K562 (cell line): ENCODE measurements at regions not wholly inside any gene's neighbourhood (a gene's known extent, or its start where the extent isn't known, plus 50 kb on each side); places are given as distances from the start of the nearest gene placed in this dataset.

Experiments used
- BHLHE40 ChIP-seq: IDR thresholded peaks from 2 replicates; pipeline ENCODE4 v1.6.1; 2011; ENCODE audit warnings: low read length, improper control_type of control experiment
- EZH2 ChIP-seq: IDR thresholded peaks from 2 replicates; pipeline ENCODE4 v1.6.1; 2012; ENCODE audit warnings: low read depth, mild to moderate bottlenecking, inconsistent platforms, low read length, borderline replicate concordance
- JUND ChIP-seq, 2 experiments: IDR thresholded peaks; 2 replicates in 1 of 2; 3 replicates in 1 of 2; pipeline ENCODE4 v1.6.1; 2011; ENCODE audit warnings: borderline replicate concordance in 2 of 2, low read depth in 2 of 2, low read length in 2 of 2, improper control_type of control experiment in 1 of 2, missing biosample characterization in 1 of 2, missing genetic modification characterization in 1 of 2, missing genetic modification reagents in 1 of 2
- MAZ ChIP-seq, 2 experiments: fragments of 450-650 bp in 1 of 2; sonication (generic) in 1 of 2; formaldehyde crosslinking; IDR thresholded peaks in 1 of 2; conservative IDR thresholded peaks in 1 of 2; 2 replicates each; pipeline versions ENCODE4 v1.4.0 to v1.5.0; 2020; ENCODE audit warnings: mild to moderate bottlenecking in 1 of 2, missing genetic modification reagents in 1 of 2
- RUNX1 ChIP-seq: sonication (generic); IDR thresholded peaks from 2 replicates; pipeline ENCODE4 v1.6.1; 2016; ENCODE audit warnings: antibody characterized with exemption, low read depth
- SRSF7 ChIP-seq: fragments of 200-400 bp; formaldehyde crosslinking; optimal IDR thresholded peaks from 2 replicates; pipeline ENCODE3; 2017; ENCODE audit warnings: mild to moderate bottlenecking, low read depth, low read length
- ZNF124 ChIP-seq: sonication (generic); formaldehyde crosslinking; IDR thresholded peaks from 2 replicates; pipeline ENCODE4 v1.8.1; 2022; ENCODE audit warnings: missing genetic modification reagents
- ZNF217 ChIP-seq: sonication (generic); formaldehyde crosslinking; IDR thresholded peaks from 2 replicates; pipeline ENCODE4 v1.8.0; 2022; ENCODE audit warnings: mild to moderate bottlenecking, missing genetic modification reagents
- TF ChIP-seq, protein P1 (sequence below): sonication (generic); formaldehyde crosslinking; IDR thresholded peaks from 2 replicates; pipeline ENCODE4 v1.8.0; 2022; ENCODE audit warnings: mild to moderate bottlenecking, missing genetic modification reagents, borderline replicate concordance
- TF ChIP-seq, protein P2 (sequence below): fragments of 450-650 bp; IDR thresholded peaks from 2 replicates; pipeline ENCODE4 v1.6.1; 2016; ENCODE audit warnings: low read depth, mild to moderate bottlenecking, moderate library complexity
- TF ChIP-seq, protein P3 (sequence below): fragments of 250-450 bp; sonication (Bioruptor Pico); IDR thresholded peaks from 2 replicates; pipeline ENCODE4 v1.4.0; 2020; ENCODE audit warnings: mild to moderate bottlenecking, moderate library complexity
- TF ChIP-seq, protein P4 (sequence below): fragments of 200-400 bp; formaldehyde crosslinking; IDR thresholded peaks from 2 replicates; pipeline ENCODE4 v1.6.1; 2017; ENCODE audit warnings: mild to moderate bottlenecking, low read depth, low read length, moderate library complexity
- TF ChIP-seq, protein P5 (sequence below): fragments of 250-450 bp; sonication (Bioruptor Pico); IDR thresholded peaks from 2 replicates; pipeline ENCODE4 v1.5.0; 2022; ENCODE audit warnings: mild to moderate bottlenecking
- TF ChIP-seq, protein P6 (sequence below), 2 experiments: fragments of 150-350 bp in 1 of 2; IDR thresholded peaks; 2 replicates each; pipeline ENCODE4 v1.6.1; 2012 to 2016; ENCODE audit warnings: low read depth in 2 of 2, low read length in 2 of 2, mild to moderate bottlenecking in 1 of 2, moderate library complexity in 1 of 2

DNA sequence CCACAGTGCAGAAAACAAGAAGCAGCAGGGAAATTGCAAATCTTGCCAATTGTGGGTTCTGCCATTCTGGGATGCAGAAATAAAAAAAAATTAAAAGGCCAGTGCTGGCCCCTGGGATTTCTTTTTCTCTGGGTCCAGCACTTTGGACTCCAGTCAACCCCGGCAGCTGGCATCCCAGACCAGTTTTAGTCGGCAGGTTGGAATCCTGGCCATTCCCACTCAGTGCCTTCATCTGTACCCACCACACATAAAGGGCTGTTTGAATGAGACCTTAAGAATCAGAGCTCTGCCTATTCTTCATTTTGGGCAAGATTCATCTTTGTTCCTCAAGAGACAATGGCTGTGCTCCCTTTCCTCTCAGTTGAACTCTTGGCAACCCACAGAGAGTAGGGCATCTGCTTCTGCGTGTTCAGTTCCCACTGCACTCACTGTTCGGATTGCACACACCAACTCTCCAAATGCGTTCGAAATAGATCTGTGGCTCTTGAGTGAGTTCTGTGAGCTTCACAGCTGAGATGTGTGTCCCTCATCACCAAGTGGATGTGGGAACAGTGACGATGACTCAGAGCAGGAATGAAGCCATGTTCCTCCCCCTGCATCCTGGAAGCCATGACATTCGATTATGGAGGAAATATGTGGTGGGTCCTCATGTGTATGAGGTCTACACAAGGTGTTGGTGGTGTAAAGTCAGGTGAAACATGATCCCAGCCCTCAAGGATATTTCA, 63.0 kb upstream of the EGFR start:
- TF ChIP-seq JUND (IDR thresholded peaks at IDR 0.05; ENCODE audit: borderline replicate concordance, low read depth, low read length) (no peak), JUND (tag; IDR thresholded peaks at IDR 0.05; ENCODE audit: borderline replicate concordance, low read depth, low read length) (no peak), ZNF124 (CRISPR knock-in tag) (no peak), RUNX1 (no peak), EZH2 (no peak), BHLHE40 (no peak), MAZ (CRISPR knock-in tag; conservative IDR thresholded peaks at IDR 0.05 in 1 of 2, IDR thresholded peaks at IDR 0.05 in 1 of 2) (no peak), ZNF217 (no peak), SRSF7 (no peak)
- TF ChIP-seq, protein P1, sequence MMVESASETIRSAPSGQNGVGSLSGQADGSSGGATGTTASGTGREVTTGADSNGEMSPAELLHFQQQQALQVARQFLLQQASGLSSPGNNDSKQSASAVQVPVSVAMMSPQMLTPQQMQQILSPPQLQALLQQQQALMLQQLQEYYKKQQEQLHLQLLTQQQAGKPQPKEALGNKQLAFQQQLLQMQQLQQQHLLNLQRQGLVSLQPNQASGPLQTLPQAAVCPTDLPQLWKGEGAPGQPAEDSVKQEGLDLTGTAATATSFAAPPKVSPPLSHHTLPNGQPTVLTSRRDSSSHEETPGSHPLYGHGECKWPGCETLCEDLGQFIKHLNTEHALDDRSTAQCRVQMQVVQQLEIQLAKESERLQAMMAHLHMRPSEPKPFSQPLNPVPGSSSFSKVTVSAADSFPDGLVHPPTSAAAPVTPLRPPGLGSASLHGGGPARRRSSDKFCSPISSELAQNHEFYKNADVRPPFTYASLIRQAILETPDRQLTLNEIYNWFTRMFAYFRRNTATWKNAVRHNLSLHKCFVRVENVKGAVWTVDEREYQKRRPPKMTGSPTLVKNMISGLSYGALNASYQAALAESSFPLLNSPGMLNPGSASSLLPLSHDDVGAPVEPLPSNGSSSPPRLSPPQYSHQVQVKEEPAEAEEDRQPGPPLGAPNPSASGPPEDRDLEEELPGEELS (CRISPR knock-in tag) = no peak
- TF ChIP-seq, protein P2, sequence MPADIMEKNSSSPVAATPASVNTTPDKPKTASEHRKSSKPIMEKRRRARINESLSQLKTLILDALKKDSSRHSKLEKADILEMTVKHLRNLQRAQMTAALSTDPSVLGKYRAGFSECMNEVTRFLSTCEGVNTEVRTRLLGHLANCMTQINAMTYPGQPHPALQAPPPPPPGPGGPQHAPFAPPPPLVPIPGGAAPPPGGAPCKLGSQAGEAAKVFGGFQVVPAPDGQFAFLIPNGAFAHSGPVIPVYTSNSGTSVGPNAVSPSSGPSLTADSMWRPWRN = no peak
- TF ChIP-seq, protein P3, sequence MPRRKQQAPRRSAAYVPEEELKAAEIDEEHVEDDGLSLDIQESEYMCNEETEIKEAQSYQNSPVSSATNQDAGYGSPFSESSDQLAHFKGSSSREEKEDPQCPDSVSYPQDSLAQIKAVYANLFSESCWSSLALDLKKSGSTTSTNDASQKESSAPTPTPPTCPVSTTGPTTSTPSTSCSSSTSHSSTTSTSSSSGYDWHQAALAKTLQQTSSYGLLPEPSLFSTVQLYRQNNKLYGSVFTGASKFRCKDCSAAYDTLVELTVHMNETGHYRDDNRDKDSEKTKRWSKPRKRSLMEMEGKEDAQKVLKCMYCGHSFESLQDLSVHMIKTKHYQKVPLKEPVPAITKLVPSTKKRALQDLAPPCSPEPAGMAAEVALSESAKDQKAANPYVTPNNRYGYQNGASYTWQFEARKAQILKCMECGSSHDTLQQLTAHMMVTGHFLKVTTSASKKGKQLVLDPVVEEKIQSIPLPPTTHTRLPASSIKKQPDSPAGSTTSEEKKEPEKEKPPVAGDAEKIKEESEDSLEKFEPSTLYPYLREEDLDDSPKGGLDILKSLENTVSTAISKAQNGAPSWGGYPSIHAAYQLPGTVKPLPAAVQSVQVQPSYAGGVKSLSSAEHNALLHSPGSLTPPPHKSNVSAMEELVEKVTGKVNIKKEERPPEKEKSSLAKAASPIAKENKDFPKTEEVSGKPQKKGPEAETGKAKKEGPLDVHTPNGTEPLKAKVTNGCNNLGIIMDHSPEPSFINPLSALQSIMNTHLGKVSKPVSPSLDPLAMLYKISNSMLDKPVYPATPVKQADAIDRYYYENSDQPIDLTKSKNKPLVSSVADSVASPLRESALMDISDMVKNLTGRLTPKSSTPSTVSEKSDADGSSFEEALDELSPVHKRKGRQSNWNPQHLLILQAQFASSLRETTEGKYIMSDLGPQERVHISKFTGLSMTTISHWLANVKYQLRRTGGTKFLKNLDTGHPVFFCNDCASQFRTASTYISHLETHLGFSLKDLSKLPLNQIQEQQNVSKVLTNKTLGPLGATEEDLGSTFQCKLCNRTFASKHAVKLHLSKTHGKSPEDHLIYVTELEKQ (CRISPR knock-in tag) = no peak
- TF ChIP-seq, protein P4, sequence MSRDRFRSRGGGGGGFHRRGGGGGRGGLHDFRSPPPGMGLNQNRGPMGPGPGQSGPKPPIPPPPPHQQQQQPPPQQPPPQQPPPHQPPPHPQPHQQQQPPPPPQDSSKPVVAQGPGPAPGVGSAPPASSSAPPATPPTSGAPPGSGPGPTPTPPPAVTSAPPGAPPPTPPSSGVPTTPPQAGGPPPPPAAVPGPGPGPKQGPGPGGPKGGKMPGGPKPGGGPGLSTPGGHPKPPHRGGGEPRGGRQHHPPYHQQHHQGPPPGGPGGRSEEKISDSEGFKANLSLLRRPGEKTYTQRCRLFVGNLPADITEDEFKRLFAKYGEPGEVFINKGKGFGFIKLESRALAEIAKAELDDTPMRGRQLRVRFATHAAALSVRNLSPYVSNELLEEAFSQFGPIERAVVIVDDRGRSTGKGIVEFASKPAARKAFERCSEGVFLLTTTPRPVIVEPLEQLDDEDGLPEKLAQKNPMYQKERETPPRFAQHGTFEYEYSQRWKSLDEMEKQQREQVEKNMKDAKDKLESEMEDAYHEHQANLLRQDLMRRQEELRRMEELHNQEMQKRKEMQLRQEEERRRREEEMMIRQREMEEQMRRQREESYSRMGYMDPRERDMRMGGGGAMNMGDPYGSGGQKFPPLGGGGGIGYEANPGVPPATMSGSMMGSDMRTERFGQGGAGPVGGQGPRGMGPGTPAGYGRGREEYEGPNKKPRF = no peak
- TF ChIP-seq, protein P5, sequence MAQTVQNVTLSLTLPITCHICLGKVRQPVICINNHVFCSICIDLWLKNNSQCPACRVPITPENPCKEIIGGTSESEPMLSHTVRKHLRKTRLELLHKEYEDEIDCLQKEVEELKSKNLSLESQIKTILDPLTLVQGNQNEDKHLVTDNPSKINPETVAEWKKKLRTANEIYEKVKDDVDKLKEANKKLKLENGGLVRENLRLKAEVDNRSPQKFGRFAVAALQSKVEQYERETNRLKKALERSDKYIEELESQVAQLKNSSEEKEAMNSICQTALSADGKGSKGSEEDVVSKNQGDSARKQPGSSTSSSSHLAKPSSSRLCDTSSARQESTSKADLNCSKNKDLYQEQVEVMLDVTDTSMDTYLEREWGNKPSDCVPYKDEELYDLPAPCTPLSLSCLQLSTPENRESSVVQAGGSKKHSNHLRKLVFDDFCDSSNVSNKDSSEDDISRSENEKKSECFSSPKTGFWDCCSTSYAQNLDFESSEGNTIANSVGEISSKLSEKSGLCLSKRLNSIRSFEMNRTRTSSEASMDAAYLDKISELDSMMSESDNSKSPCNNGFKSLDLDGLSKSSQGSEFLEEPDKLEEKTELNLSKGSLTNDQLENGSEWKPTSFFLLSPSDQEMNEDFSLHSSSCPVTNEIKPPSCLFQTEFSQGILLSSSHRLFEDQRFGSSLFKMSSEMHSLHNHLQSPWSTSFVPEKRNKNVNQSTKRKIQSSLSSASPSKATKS (CRISPR knock-in tag) = no peak
- TF ChIP-seq, protein P6, sequence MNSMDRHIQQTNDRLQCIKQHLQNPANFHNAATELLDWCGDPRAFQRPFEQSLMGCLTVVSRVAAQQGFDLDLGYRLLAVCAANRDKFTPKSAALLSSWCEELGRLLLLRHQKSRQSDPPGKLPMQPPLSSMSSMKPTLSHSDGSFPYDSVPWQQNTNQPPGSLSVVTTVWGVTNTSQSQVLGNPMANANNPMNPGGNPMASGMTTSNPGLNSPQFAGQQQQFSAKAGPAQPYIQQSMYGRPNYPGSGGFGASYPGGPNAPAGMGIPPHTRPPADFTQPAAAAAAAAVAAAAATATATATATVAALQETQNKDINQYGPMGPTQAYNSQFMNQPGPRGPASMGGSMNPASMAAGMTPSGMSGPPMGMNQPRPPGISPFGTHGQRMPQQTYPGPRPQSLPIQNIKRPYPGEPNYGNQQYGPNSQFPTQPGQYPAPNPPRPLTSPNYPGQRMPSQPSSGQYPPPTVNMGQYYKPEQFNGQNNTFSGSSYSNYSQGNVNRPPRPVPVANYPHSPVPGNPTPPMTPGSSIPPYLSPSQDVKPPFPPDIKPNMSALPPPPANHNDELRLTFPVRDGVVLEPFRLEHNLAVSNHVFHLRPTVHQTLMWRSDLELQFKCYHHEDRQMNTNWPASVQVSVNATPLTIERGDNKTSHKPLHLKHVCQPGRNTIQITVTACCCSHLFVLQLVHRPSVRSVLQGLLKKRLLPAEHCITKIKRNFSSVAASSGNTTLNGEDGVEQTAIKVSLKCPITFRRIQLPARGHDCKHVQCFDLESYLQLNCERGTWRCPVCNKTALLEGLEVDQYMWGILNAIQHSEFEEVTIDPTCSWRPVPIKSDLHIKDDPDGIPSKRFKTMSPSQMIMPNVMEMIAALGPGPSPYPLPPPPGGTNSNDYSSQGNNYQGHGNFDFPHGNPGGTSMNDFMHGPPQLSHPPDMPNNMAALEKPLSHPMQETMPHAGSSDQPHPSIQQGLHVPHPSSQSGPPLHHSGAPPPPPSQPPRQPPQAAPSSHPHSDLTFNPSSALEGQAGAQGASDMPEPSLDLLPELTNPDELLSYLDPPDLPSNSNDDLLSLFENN (IDR thresholded peaks at IDR 0.05; ENCODE audit: low read depth in 2 of 2, low read length in 2 of 2) = no peak
